CD4-positive, alpha-beta T cell treated with Interleukin-12 subunit alpha and Interleukin-12 subunit beta, for 1 hour (primary cell): ENCODE measurements at regions not wholly inside any gene's neighbourhood (a gene's known extent, or its start where the extent isn't known, plus 50 kb on each side); places are given as distances from the start of the nearest gene placed in this dataset.

ENCODE experiments used
- DNase-seq: peaks from one replicate; pipeline ENCODE4 v3.0.0-alpha.2; 2020

DNA sequence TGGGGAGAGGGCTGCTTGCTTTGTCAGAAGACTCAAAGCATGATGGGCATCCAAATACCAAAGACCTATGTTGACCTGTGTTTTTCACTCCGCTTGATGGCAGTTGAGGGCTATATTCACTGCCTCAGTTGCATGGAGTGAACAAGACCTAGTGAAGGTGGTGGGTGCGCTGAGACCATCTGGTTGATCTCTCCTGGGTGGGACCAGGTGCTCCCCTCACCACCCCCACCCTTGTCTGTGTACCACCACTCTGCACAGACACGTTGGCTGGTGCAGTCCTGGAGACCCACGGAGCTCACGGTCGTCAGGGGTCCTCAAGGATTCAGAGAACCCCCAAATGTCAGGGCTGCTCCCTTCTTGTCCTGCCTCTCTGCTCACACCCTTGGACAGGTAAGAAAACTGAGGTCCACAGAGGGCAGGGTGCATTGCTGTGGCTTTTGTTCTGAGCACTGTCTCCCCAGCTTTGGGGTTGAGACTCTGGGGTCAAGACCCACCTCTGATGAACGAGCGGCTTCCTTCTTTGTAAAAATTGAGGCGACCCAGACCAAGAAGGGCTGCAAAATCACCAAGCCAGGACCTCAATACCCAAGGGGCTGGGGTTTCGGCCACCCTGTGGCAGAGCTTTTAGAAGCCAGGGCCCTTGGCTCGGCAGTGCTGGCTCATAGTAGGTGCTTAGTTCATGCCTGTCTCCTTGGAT lies 166.3 kb upstream of the RTL1 start:
- no peak for DNase-seq

DNA sequence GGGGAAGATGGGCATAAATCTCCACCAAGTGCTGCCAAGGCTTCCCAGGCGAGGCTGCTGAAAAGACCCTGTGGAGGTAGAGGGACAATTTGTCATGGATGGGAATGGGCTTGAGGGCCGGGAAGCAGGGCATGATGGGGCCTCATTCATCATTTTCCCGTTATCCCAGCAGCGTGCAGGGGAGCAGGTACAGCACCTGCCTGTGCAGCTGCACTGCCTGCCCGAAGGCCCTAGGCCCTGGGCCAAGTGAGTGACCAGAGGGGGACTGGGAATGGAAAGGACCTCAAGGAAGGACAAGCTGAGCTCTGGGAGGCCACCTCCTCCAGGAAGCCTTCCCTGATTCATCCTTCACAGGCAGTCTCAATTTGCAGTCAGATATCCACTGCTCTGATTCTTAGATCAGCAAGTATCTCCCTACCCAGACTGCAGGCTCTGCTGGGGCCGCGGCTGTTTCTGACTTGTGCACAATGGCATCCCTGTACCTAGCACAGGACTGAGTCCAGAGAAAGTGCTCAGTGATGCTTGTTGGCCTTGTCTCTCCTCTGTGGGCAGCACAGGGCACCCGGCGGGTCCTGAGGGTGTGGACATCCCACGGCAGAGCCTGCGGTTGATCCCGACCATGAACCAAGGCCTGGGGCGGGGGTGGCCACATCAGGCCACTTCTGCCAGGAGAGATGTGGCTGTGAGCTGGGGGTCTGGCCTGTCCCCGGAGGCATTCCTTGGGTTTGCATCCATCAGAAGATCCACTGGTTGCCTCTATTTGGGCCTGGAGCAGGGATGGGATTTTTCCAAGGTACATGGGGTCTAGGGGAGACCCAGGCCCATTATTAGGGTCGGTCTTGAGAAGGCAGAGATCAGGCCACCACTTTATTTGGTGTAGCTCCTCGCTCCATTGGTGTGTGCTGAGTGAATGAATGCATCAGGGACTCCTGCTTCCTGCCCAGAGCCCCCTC lies 167.3 kb upstream of the RTL1 start:
- no peak for DNase-seq

DNA sequence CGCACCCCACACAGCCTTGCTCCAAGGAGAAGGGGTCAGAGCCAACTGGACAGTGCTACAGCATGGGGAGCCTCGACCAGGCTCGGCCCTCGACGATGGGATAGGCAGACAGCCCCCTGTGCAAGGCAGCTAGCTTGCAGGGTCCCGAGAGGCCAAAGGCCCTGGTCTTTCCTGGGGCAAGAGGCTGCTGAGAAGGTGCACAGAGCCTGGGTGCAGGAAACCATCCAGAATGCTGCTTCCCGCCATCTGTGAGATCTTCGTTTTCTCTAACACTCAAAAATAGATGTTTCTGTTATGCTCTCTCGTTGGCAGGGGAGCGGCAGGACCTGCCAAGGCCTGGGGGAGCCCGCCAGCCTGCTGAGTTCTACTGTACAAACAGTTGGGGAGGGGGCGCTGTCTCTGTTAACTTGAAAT lies 168.0 kb upstream of the RTL1 start:
- DNase-seq: no peak

DNA sequence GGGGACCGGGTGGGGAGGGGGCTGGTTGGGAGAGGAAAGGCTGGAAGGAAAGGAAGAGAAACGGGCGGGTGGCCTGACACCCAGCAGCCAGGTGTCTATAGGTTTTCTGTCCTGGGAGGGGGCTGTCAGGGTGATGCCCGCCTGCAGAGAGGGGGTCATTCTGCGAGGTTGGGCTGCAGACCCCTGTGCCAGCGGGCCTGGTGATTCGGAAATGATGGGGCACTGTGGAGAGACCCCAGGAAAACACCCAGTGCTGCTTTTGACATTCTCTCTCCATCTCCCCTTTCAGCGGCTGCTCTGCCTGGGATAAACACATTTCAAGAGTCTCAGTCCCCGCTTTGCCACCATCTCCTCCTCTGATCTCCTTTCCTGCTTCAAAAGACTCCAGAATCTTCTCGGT lies 168.5 kb upstream of the RTL1 start:
- no peak for DNase-seq

GRCh38 chr14:101072531-101072930 lies 169.0 kb upstream of the RTL1 start:
- DNase-seq: no peak

- no peak for DNase-seq
These were observed 169.5 kb upstream of the RTL1 start for GRCh38 chr14:101072945-101073597.

DNA sequence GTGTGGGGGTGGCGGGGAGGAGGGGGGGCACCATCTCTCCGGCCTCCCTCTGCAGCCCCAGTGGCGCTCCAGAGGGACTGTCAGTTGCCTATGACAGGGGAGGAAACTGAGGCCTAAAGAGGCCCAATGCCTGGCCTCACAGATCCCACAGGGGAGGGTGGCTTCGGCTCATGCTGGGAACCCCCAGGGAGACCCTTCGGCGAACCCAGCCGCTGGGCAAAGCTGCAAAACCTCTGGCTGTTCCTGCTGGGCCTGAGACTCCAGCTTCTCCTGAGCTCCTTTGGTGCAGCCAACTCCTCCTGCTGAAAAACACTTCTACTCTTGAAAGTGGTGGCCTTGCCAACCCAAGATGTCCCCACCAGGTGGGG lies 170.1 kb upstream of the RTL1 start:
- DNase-seq: no peak

GRCh38 chr14:101074196-101075024 lies 170.9 kb upstream of the RTL1 start:
- no peak for DNase-seq

- DNase-seq: no peak
These were observed 171.7 kb upstream of the RTL1 start for GRCh38 chr14:101075025-101075800.

GRCh38 chr14:101075801-101076413 lies 172.4 kb upstream of the RTL1 start:
- DNase-seq: no peak

GRCh38 chr14:101076451-101077198 lies 173.1 kb upstream of the RTL1 start:
- DNase-seq: no peak

DNA sequence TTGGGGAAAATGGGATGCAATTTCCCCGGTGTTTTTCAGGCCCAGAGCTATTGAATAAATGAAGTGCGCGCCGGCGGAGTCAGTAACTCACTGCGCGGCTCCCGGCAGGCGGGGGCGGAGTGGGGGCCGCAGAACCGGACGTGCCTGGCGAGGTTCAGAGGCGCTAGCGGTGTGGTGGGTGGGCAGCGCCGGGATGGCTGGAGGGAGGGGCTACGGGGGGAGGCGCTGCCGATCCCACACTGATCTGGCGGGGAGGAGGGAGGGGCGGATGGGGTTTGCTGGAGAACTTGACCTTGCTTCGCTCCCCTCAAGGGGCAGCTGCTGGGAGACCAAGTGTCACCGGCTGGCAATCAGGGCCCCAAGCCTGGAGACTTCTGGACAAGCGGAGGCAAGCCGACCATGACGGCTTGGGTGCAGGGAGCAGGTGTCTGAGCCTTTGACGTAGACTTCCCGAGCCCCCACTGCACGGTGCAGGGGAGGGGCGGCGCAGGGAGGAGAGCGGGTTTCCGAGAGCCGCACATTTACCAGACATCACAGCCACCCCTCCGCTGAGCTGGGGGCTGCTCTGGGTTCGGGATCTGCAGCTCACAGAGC lies 174.1 kb upstream of the RTL1 start:
- DNase-seq: no peak

DNA sequence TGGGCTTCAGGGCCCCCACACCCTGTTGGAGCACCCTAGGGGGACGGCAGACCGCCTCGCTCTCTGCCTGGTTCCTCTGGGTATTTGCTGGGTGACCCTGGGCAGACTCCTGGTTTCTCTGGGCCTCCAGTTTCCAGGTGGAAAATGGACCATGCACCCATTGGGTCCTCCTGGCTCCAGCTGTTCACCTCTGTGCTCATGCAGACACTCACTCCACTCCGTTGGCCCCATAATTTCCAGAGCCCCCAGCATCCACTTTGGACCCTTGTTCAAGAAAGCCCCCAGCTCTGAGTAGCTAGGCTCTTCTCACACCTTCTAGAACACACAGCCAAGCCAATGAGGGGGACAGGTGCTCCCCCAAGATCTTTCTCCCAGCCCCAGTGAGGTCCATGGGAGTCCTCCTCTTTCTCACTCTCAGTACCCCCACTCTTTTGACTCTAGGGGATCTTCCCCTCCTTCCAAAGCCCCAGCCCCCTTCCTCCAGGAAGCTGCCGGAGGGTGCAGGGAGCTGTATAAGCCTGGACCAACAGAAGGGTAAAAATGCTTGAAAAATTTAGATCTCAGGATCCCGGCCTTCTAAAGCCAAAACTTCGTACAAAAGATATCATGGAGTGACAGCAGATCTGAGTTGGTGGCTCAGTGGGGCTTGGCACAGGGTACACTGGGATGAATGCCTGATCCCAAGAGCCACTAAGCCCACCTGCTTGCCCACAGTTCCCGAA lies 174.8 kb upstream of the RTL1 start:
- no peak for DNase-seq

DNA sequence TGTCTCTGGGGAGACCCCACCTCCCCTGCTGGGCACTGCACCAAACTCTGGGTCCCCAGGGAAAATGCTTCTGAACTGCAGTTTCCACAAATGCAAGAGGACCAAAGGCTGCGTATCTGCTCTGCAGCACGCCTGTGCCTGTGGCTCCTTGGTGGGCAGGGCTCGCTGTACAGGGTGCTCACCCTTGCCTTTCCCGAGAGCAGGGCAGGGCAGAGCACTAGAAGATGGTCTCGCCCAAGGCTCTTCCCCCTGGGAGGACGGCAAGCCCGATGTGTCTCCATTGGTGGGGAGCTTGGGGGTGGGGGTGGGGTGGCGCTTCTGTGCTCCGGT lies 175.3 kb upstream of the RTL1 start:
- no peak for DNase-seq

DNA sequence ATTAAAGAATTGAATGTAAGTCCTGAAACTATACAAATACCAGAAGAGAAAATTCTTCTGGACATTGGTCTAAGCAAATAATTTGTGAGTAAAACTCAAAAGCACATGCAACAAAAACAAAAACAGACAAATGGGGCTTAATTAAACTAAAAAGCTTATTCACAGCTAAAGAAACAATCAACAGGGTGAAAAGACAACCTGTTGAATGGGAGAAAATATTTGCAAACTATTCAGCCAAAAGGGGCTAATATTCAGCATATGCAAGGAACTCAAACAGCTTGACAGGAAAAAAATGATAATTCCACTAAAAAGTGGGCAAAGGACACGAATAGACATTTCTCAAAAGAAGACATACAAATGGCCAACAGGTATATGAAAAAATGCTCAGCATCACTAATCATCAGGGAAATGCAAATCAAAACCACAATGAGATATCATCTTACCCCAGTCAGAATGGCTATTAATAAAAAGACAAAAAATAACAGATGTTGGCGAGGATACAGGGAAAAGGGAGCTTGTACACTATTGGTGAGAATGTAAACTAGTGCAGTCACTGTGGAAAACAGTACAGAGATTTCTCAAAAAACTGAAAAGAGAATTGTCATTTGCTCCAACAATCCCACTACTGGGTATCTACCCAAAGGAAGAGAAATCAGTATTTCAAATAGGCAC lies 177.5 kb upstream of the RTL1 start:
- no peak for DNase-seq

GRCh38 chr14:101082036-101082435 lies 178.5 kb upstream of the RTL1 start:
- DNase-seq: no peak

DNA sequence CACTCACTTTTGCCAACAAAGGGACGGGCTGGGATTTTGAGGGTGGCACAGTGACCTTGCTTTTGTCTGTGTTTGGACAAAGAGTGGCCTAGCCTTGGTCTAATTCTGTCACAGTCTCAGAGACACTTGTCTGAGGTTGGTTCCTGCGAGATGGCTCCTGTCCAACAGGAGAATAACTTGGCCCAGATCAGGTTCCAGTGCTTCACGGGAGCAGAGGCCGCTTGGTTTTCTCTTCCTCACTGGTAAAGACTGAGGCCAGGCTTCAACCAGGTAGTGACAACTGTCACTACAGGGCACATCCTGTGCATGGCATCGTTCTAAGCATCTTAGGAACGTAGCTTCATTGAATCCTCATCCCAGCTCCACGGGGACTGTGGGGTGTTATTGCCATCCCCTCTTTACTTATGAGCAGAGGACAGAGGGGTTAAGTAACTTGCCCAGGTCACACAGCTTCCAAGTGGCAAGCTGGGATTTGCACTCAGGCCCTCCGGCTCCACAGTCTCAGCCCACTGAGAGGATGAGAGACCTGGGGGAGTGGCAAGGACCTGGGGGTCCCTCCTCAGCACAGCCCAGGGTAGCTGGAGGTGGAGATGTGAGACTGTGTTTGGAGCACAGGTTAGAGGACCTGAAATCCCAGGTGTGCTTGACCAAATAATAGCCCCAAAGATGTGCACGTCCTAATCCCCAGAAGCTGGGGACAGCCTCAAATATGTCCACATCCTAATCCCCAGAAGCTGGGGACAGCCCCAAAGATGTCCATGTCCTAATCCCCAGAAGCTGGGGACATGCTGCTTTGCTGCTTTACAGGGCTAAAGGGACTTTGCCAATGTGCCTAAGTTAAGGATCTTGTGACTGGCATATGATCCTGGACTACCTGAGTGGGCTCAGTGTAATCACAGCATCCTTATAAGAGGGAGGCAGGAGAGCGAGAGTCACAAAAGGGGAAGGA lies 179.2 kb upstream of the RTL1 start:
- DNase-seq: no peak
